ENCODE measurements at regions not wholly inside any gene's neighbourhood (a gene's known extent, or its start where the extent isn't known, plus 50 kb on each side); places are given as distances from the start of the nearest gene placed in this dataset.

GRCh38 chr4:107265859-107266258 is 229.7 kb upstream of the DKK2 start:
- intact Hi-C loops (cut with micrococcal nuclease; ENCODE audit: unreplicated experiment) = no loop called here
- CTCF ChIA-PET = no interaction called here
- DNase-seq (ENCODE audit: low spot score) = no peak

GRCh38 chr4:107261241-107261874 is 225.2 kb upstream of the DKK2 start:
- TF ChIP-seq EZH2 (IDR thresholded peaks at IDR 0.05; ENCODE audit: borderline replicate concordance, low read depth, low read length, poor library complexity, severe bottlenecking) = no peak
- TF ChIP-seq, protein P1, sequence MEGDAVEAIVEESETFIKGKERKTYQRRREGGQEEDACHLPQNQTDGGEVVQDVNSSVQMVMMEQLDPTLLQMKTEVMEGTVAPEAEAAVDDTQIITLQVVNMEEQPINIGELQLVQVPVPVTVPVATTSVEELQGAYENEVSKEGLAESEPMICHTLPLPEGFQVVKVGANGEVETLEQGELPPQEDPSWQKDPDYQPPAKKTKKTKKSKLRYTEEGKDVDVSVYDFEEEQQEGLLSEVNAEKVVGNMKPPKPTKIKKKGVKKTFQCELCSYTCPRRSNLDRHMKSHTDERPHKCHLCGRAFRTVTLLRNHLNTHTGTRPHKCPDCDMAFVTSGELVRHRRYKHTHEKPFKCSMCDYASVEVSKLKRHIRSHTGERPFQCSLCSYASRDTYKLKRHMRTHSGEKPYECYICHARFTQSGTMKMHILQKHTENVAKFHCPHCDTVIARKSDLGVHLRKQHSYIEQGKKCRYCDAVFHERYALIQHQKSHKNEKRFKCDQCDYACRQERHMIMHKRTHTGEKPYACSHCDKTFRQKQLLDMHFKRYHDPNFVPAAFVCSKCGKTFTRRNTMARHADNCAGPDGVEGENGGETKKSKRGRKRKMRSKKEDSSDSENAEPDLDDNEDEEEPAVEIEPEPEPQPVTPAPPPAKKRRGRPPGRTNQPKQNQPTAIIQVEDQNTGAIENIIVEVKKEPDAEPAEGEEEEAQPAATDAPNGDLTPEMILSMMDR (conservative IDR thresholded peaks at IDR 0.05; ENCODE audit: low read depth, low read length) = no peak
- Histone ChIP-seq H3K4me1 (ENCODE audit: insufficient read depth, low read length, poor library complexity, severe bottlenecking) (peaks cover 22% of the 10 kb centered on the region), H3K9me3 (ENCODE audit: low read depth, low read length, poor library complexity, severe bottlenecking) (no peaks in the 10 kb centered on the region), H3K36me3 (ENCODE audit: insufficient read depth, low read length, poor library complexity, severe bottlenecking) (no peaks in the 10 kb centered on the region), H3K27ac (ENCODE audit: low read depth, low read length, poor library complexity, severe bottlenecking) (no peak overlapping the region), H3K27me3 (replicated peaks; ENCODE audit: insufficient read depth, low read depth, low read length, poor library complexity) (no peaks in the 10 kb centered on the region), H3K4me3 (ENCODE audit: low read depth, low read length, poor library complexity, severe bottlenecking) (no peak overlapping the region)
- peak; percentile 72 for DNase-seq (ENCODE audit: low spot score)
- BruUV-seq (replicated peaks) = no TSS peak
- POLR2A ChIA-PET (ENCODE audit: low non-redundant PET) = no interaction called here
- CTCF ChIA-PET = no interaction called here
- intact Hi-C loops (cut with micrococcal nuclease; ENCODE audit: unreplicated experiment) = no loop called here

More at GRCh38 chr4:107265859-107266258, 229.7 kb upstream of the DKK2 start:
- Histone ChIP-seq H3K27me3 (replicated peaks; ENCODE audit: insufficient read depth, low read depth, low read length, poor library complexity) (no peaks in the 10 kb centered on the region), H3K36me3 (ENCODE audit: insufficient read depth, low read length, poor library complexity, severe bottlenecking) (no peaks in the 10 kb centered on the region), H3K9me3 (ENCODE audit: low read depth, low read length, poor library complexity, severe bottlenecking) (no peaks in the 10 kb centered on the region), H3K4me1 (ENCODE audit: insufficient read depth, low read length, poor library complexity, severe bottlenecking) (peaks cover 14% of the 10 kb centered on the region), H3K27ac (ENCODE audit: low read depth, low read length, poor library complexity, severe bottlenecking) (no peak overlapping the region), H3K4me3 (ENCODE audit: low read depth, low read length, poor library complexity, severe bottlenecking) (no peak overlapping the region)
- POLR2A ChIA-PET (ENCODE audit: low non-redundant PET) = no interaction called here
- BruUV-seq (replicated peaks) = no TSS peak
- TF ChIP-seq, protein P1 (conservative IDR thresholded peaks at IDR 0.05; ENCODE audit: low read depth, low read length) = no peak
- TF ChIP-seq EZH2 (IDR thresholded peaks at IDR 0.05; ENCODE audit: borderline replicate concordance, low read depth, low read length, poor library complexity, severe bottlenecking) = no peak

- Histone ChIP-seq H3K27me3 (replicated peaks; ENCODE audit: insufficient read depth, low read depth, low read length, poor library complexity) (no peaks in the 10 kb centered on the region), H3K4me3 (ENCODE audit: low read depth, low read length, poor library complexity, severe bottlenecking) (no peak overlapping the region), H3K4me1 (ENCODE audit: insufficient read depth, low read length, poor library complexity, severe bottlenecking) (peaks cover 22% of the 10 kb centered on the region), H3K27ac (ENCODE audit: low read depth, low read length, poor library complexity, severe bottlenecking) (no peak overlapping the region), H3K9me3 (ENCODE audit: low read depth, low read length, poor library complexity, severe bottlenecking) (no peaks in the 10 kb centered on the region), H3K36me3 (ENCODE audit: insufficient read depth, low read length, poor library complexity, severe bottlenecking) (no peaks in the 10 kb centered on the region)
- peak; percentile 33 for DNase-seq (ENCODE audit: low spot score)
- POLR2A ChIA-PET (ENCODE audit: low non-redundant PET) = interaction anchor here (0.6 kb wide), 1 partner anchor 11 kb away, joined by 5 read pairs; no protein-coding TSS in a partner anchor
- CTCF ChIA-PET = no interaction called here
- TF ChIP-seq EZH2 (IDR thresholded peaks at IDR 0.05; ENCODE audit: borderline replicate concordance, low read depth, low read length, poor library complexity, severe bottlenecking) = no peak
- TF ChIP-seq, protein P1 (conservative IDR thresholded peaks at IDR 0.05; ENCODE audit: low read depth, low read length) = no peak
- BruUV-seq (replicated peaks) = no TSS peak
- intact Hi-C loops (cut with micrococcal nuclease; ENCODE audit: unreplicated experiment) = no loop called here
Measured at GRCh38 chr4:107258359-107258758, 222.2 kb upstream of the DKK2 start.

All from A673 (cell line).